GM12891 (cell line): ENCODE measurements at regions not wholly inside any gene's neighbourhood (a gene's known extent, or its start where the extent isn't known, plus 50 kb on each side); places are given as distances from the start of the nearest gene placed in this dataset.

Source experiments
- POLR2A ChIP-seq: IDR thresholded peaks from 2 replicates; pipeline ENCODE4 v1.6.1; 2011; ENCODE audit warnings: low read depth, low read length, control low read depth
- POLR2AphosphoS5 ChIP-seq: IDR thresholded peaks from 2 replicates; pipeline ENCODE4 v1.6.1; 2011; ENCODE audit warnings: low read depth, low read length, control low read depth

DNA sequence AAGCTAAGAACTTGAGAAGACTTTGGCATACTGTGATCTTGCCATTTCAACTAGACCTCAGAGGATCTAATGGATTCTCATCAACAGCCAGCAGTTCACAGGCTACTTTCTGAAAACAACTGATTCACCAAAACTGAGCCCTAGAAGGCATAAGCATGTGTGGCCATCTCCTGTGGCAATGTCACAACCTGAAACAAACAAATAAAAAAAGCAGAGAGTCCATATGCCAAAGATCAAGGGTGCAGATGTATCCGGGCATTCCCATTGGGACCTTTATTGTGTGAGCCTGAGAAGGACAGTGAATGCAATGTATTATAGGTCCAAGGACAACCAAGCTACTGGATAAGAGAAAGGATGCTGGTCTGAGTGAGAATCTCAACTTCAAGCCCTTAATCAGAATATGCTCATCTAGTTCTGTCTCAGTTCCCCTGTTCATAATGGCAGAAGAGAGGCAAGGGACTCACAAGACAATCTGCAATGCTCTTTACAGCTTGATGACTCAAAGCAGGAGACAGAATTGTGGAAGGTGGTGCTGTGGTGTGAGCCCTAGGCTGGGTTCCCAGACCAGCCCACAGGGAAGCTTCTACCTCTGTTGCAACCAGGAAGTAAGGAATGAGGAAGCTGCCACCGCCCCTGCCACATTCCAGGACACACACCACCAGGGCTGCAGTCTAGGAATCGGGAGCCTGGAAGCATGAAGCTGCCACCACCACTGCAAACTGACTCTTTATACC is 133.7 kb downstream of the RAP2A start:
- TF ChIP-seq POLR2AphosphoS5 (no peak), POLR2A (no peak)
